ENCODE measurements at regions not wholly inside any gene's neighbourhood (a gene's known extent, or its start where the extent isn't known, plus 50 kb on each side); places are given as distances from the start of the nearest gene placed in this dataset.

DNA sequence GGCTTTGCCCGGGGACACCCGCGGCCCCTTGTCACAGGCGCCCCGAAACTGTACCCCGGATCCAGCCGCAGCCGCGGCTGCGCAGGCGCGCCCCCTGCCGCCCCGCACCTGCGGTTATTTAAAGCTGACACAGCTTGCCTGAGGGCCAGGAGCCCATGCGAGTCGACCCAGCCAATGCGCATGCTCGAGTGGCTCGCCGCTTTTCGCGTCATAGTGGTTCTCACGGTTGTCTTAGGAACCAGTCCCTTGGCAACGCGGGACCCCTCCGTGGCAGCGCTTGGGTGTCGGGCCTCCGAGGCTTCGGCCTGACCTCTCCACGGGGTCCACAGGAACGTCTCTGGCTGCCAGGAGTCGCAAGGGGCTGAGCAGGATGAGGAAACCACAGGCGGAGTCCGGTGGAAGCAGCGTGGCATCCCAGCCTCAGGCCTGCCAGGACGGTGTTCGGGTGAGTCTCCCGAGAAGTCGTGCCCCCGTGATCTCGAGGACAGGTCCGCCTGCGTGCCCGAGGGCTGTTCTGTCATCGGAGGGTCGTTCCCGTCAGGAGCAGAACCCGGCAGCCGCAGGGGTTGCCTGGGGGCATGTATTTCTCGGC lies 716.9 kb downstream of the KCNJ18 start:
- no peak overlapping the region for H3K4me3 ChIP-seq
- H3K4me2 ChIP-seq: no peak overlapping the region
- H3K9me3 ChIP-seq (replicated peaks in 1 of 11): peaks cover 34 to 48% (median 41%) of the 10 kb centered on the region in 11 experiments
- no peak overlapping the region for H3K9ac ChIP-seq
- H3K4me1 ChIP-seq: no peaks in the 10 kb centered on the region
- H3K36me3 ChIP-seq: no peaks in the 10 kb centered on the region
- H4K20me1 ChIP-seq: no peaks in the 10 kb centered on the region
- TF ChIP-seq Cebpa-rat (IDR thresholded peaks at IDR 0.05): no peak
- no peaks in the 10 kb centered on the region for H3K27me3 ChIP-seq
- H3K27ac ChIP-seq: no peak overlapping the region

DNA sequence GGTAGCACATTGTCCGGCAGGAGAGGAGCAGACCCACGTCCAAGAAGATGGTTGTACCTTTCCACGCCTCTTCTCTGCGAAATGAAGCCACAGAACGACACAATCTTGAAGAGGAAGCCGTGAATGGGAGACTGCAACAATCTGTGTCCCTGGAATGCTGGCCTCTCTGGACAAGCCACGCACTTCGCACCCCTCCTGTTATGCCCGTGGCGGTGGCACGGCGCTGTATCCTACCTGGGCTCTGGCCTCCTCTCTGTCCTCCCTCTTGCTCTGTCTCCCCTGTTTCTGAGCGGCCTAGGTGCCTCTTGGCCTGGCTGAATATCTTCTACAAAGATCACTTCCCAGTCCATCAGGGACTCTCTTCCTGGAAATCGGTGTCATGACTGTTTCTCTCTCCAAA lies 717.8 kb downstream of the KCNJ18 start:
- Histone ChIP-seq H3K27me3 (no peaks in the 10 kb centered on the region), H3K9me3 (replicated peaks in 1 of 11) (peaks cover 34 to 48% (median 41%) of the 10 kb centered on the region in 11 experiments), H3K36me3 (no peaks in the 10 kb centered on the region), H3K4me2 (no peak overlapping the region), H3K27ac (no peak overlapping the region), H3K4me3 (no peak overlapping the region), H4K20me1 (no peaks in the 10 kb centered on the region), H3K4me1 (no peaks in the 10 kb centered on the region), H3K9ac (no peak overlapping the region)
- no peak for TF ChIP-seq Cebpa-rat (IDR thresholded peaks at IDR 0.05)

GRCh38 chr17:22411185-22411784 lies 719.0 kb downstream of the KCNJ18 start:
- no peaks in the 10 kb centered on the region for H3K27me3 ChIP-seq
- H3K36me3 ChIP-seq: no peaks in the 10 kb centered on the region
- H3K4me3 ChIP-seq: no peak overlapping the region
- H3K9me3 ChIP-seq (replicated peaks in 1 of 11): peaks cover 34 to 48% (median 41%) of the 10 kb centered on the region in 11 experiments
- TF ChIP-seq Cebpa-rat (IDR thresholded peaks at IDR 0.05): no peak
- H3K27ac ChIP-seq: no peak overlapping the region
- H3K9ac ChIP-seq: no peak overlapping the region
- H3K4me1 ChIP-seq: no peaks in the 10 kb centered on the region
- H3K4me2 ChIP-seq: no peak overlapping the region
- no peaks in the 10 kb centered on the region for H4K20me1 ChIP-seq

- H3K4me1 ChIP-seq: no peaks in the 10 kb centered on the region
- H3K27me3 ChIP-seq: no peaks in the 10 kb centered on the region
- H3K9ac ChIP-seq: no peak overlapping the region
- no peak for TF ChIP-seq Cebpa-rat (IDR thresholded peaks at IDR 0.05)
- H3K4me2 ChIP-seq: no peak overlapping the region
- H3K4me3 ChIP-seq: no peak overlapping the region
- no peaks in the 10 kb centered on the region for H4K20me1 ChIP-seq
- peaks cover 0 to 8% (median 0%) of the 10 kb centered on the region in 11 experiments; a peak in 7 of 22 replicates for H3K9me3 ChIP-seq (replicated peaks in 1 of 11)
- no peak overlapping the region for H3K27ac ChIP-seq
- no peaks in the 10 kb centered on the region for H3K36me3 ChIP-seq
These were observed 743.1 kb downstream of the KCNJ18 start for GRCh38 chr17:22435231-22435974.

DNA sequence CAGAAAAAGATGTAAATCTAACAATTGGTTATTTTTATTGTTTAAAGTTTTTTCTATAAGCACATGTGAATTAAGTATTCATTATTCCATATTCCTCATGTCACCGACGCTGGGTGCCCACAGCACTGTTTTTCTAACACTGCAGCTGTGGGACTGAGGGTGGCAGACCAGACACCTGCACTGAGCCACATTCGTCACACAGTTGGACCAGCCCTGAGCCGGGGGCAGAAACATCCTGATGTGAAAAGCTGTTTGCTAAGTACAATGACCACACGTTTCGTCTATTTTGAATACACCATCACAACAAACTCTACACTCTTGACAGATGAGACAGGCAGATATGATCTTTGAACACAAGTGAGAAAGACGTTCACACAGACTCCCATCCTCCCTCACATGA lies 749.5 kb downstream of the KCNJ18 start:
- Histone ChIP-seq H3K27me3 (no peaks in the 10 kb centered on the region), H3K9ac (no peak overlapping the region), H3K4me1 (peaks cover 0 to 13% (median 3%) of the 10 kb centered on the region in 10 experiments; a peak in 7 of 20 replicates), H4K20me1 (no peaks in the 10 kb centered on the region), H3K36me3 (no peaks in the 10 kb centered on the region), H3K4me3 (no peak overlapping the region), H3K4me2 (peak overlapping the region in 6 of 11 experiments; percentile 5 to 44 (median 24); a peak in 6 of 22 replicates), H3K9me3 (replicated peaks in 1 of 11) (no peaks in the 10 kb centered on the region), H3K27ac (no peak overlapping the region; a peak in 1 of 22 replicates)
- no peak for TF ChIP-seq Cebpa-rat (IDR thresholded peaks at IDR 0.05)

GRCh38 chr17:22443061-22443460 lies 750.7 kb downstream of the KCNJ18 start:
- H3K4me2 ChIP-seq: no peak overlapping the region
- no peaks in the 10 kb centered on the region for H3K36me3 ChIP-seq

DNA sequence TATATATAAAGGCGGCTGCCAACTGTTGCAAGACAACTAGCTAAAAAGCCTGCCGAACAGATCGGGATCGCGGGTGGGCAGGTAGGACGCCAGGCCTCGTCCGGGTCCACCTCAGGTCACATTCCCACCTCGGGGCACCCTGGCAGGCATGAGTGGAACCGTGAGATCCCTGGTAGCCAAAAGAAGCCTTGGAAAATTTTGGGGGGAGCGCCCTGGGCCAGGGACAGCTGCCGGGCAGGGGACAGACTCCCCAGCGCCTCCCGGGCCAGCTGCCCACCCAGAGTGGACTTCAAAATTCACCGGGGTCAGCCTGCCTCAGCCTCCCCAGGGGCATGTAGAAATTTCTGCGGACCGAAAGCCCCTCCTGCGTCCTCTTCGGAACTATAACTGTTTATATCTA lies 760.9 kb downstream of the KCNJ18 start:
- Histone ChIP-seq H3K9me3 (replicated peaks in 1 of 11) (peaks cover 12 to 17% (median 16%) of the 10 kb centered on the region in 11 experiments), H3K27me3 (no peaks in the 10 kb centered on the region), H3K4me1 (peaks cover 0 to 15% (median 2%) of the 10 kb centered on the region in 10 experiments; a peak in 6 of 20 replicates)

More at GRCh38 chr17:22443061-22443460, 750.7 kb downstream of the KCNJ18 start:
- no peak overlapping the region for H3K9ac ChIP-seq
- no peaks in the 10 kb centered on the region for H3K27me3 ChIP-seq
- peaks cover 0 to 13% (median 3%) of the 10 kb centered on the region in 10 experiments; a peak in 7 of 20 replicates for H3K4me1 ChIP-seq
- no peaks in the 10 kb centered on the region for H3K9me3 ChIP-seq (replicated peaks in 1 of 11)
- no peak overlapping the region for H3K4me3 ChIP-seq
- no peaks in the 10 kb centered on the region for H4K20me1 ChIP-seq
- TF ChIP-seq Cebpa-rat (IDR thresholded peaks at IDR 0.05): no peak
- no peak overlapping the region for H3K27ac ChIP-seq

DNA sequence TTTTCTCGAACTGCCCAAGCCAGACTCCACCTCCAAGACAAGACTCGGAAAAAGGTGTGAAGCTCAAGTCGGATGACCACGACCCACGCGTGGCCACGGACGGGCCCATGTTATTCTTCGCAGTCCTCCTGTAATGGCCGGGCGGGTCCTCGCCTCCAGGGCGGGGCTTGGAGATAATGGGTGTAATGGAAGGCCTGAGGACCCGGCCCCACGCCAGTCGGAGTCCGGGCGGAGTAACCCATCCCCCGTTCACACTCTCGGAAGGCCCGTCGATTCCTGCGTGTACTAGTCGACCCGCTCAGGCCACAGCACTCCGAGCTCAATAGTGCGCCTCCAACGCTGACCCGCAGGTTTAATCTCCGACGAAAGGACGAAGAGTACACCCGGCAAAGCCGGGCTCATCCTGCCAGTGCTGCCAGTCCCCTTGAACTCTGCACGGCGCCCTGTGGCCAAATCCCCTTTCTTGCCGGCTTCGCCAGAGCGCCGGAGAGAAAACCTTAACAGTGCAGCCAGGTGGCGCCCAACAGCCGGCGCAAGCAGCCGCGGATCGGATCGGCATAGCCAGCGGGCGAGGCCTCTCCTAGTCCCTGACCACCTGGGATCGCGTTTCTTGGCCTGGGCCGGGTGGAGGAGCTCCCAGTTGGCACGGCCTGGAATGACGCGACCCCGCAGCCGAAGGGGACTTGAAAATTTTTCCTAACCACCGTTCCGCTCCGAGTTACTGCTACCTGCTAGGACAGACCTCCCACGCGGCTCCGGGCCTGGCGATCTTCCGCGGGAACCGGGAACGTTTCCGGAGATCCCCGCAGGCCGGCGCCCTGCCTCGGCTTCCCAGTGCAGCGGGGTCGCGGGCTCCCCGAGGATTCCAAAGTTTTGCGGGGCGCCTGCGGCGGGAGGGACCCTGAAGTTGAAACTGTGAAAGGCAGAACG lies 762.0 kb downstream of the KCNJ18 start:
- Histone ChIP-seq H3K9ac (no peak overlapping the region), H3K9me3 (replicated peaks in 1 of 11) (peaks cover 12 to 23% (median 16%) of the 10 kb centered on the region in 11 experiments), H4K20me1 (no peaks in the 10 kb centered on the region), H3K4me2 (no peak overlapping the region), H3K4me1 (peaks cover 0 to 16% (median 2%) of the 10 kb centered on the region in 10 experiments; a peak in 8 of 20 replicates), H3K27ac (no peak overlapping the region), H3K36me3 (no peaks in the 10 kb centered on the region), H3K27me3 (no peaks in the 10 kb centered on the region), H3K4me3 (no peak overlapping the region)
- TF ChIP-seq Cebpa-rat (IDR thresholded peaks at IDR 0.05): no peak

More for the DNA sequence above, 760.9 kb downstream of the KCNJ18 start:
- Histone ChIP-seq H3K4me3 (no peak overlapping the region), H3K36me3 (no peaks in the 10 kb centered on the region), H3K9ac (no peak overlapping the region), H3K4me2 (no peak overlapping the region), H3K27ac (no peak overlapping the region), H4K20me1 (no peaks in the 10 kb centered on the region)
- TF ChIP-seq Cebpa-rat (IDR thresholded peaks at IDR 0.05): no peak

Data from BLaER1 treated with 17β-estradiol and CSF1 and Interleukin-3, amounts not matched to agents 10 nM and 100 nM (cell line).